ENCODE measurements at regions not wholly inside any gene's neighbourhood (a gene's known extent, or its start where the extent isn't known, plus 50 kb on each side); places are given as distances from the start of the nearest gene placed in this dataset.

DNA sequence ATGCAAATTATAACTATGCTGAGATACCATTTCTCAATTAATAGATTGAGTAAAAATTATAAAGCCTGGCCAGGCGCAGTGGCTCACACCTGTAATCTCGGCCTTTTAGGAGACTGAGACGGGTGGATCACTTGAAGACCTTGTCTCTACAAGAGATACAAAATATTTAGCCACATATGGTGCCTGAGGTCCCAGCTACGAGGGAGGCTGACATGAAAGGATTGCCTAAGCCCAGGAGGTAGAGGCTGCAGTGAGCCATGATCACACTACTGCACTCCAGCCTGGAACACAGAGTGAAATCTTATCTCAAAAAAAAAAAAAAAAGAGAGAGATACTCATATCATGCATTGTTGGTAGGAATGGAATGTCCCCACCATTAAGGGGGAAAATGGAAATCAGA lies 142.4 kb downstream of the RCN1 start:
- H3K4me1 Mint-ChIP-seq: peaks cover 12% of the 10 kb centered on the region
- peaks cover 3% of the 10 kb centered on the region for H3K9me3 Mint-ChIP-seq
- TF ChIP-seq, protein P1, sequence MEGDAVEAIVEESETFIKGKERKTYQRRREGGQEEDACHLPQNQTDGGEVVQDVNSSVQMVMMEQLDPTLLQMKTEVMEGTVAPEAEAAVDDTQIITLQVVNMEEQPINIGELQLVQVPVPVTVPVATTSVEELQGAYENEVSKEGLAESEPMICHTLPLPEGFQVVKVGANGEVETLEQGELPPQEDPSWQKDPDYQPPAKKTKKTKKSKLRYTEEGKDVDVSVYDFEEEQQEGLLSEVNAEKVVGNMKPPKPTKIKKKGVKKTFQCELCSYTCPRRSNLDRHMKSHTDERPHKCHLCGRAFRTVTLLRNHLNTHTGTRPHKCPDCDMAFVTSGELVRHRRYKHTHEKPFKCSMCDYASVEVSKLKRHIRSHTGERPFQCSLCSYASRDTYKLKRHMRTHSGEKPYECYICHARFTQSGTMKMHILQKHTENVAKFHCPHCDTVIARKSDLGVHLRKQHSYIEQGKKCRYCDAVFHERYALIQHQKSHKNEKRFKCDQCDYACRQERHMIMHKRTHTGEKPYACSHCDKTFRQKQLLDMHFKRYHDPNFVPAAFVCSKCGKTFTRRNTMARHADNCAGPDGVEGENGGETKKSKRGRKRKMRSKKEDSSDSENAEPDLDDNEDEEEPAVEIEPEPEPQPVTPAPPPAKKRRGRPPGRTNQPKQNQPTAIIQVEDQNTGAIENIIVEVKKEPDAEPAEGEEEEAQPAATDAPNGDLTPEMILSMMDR (IDR thresholded peaks at IDR 0.05): no peak
- H3K4me3 Mint-ChIP-seq: no peak overlapping the region
- DNase-seq: no peak
- no peak overlapping the region for H3K27ac Mint-ChIP-seq
- no peaks in the 10 kb centered on the region for H3K27me3 Mint-ChIP-seq (ENCODE audit: low read depth, poor library complexity)
- H3K36me3 Mint-ChIP-seq (ENCODE audit: low read depth): peaks cover 8% of the 10 kb centered on the region

GRCh38 chr11:32233928-32234327 lies 143.1 kb downstream of the RCN1 start:
- Mint-ChIP-seq H3K27ac (no peak overlapping the region), H3K27me3 (ENCODE audit: low read depth, poor library complexity) (no peaks in the 10 kb centered on the region), H3K36me3 (ENCODE audit: low read depth) (peaks cover 10% of the 10 kb centered on the region), H3K4me3 (no peak overlapping the region), H3K4me1 (peaks cover 12% of the 10 kb centered on the region), H3K9me3 (no peaks in the 10 kb centered on the region)
- DNase-seq: no peak
- TF ChIP-seq, protein P1 (IDR thresholded peaks at IDR 0.05): no peak

- Mint-ChIP-seq H3K27ac (no peak overlapping the region), H3K36me3 (ENCODE audit: low read depth) (peaks cover 16% of the 10 kb centered on the region), H3K4me1 (peaks cover 5% of the 10 kb centered on the region), H3K4me3 (no peak overlapping the region), H3K9me3 (peaks cover 14% of the 10 kb centered on the region), H3K27me3 (ENCODE audit: low read depth, poor library complexity) (no peaks in the 10 kb centered on the region)
- DNase-seq: no peak
- TF ChIP-seq, protein P1 (IDR thresholded peaks at IDR 0.05): no peak
These were observed 153.6 kb downstream of the RCN1 start for GRCh38 chr11:32244453-32244852.

DNA sequence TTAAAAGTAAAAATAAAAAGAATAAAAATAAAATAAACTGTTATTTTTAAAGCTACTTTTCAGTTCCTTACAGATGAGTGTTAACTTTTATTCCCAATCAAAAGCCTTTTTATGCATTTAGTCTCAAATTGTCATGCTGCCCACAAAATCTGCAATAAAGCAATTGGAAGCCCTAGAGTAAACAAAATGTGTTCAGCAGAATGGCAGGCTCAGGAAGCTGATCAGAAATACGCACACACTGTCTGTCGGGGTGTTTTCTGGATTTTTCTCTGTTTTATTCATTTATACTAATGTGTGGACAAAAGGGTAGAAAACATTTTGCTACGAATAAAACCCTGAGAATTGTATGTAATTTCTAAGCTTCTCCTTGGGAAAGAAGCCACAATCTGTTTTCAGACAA lies 162.8 kb downstream of the RCN1 start:
- peaks cover 3% of the 10 kb centered on the region for H3K27me3 Mint-ChIP-seq (ENCODE audit: low read depth, poor library complexity)
- peaks cover 29% of the 10 kb centered on the region for H3K4me1 Mint-ChIP-seq
- DNase-seq: no peak
- TF ChIP-seq, protein P1 (IDR thresholded peaks at IDR 0.05): no peak
- H3K27ac Mint-ChIP-seq: no peak overlapping the region
- H3K9me3 Mint-ChIP-seq: no peaks in the 10 kb centered on the region
- H3K36me3 Mint-ChIP-seq (ENCODE audit: low read depth): no peaks in the 10 kb centered on the region
- H3K4me3 Mint-ChIP-seq: no peak overlapping the region

DNA sequence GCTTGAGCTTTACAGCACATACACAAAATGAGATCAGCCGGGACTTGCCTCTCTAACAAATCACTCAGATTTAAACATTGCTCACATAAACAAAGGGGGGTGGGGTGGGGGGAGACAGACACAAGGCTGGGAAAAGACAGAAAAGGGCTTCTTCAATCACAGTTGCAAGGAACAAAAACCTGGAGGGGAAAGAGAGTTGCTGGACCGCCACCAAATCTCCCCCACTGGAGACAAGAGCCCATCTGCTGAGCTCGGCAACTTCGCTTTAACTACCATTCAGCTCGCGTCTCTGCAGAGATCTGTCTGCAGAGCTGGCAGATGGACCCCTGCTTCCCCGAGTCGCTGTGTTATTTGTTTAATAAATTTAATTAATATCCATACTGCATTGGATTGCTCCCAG lies 165.0 kb downstream of the RCN1 start:
- DNase-seq: no peak
- Mint-ChIP-seq H3K36me3 (ENCODE audit: low read depth) (peaks cover 3% of the 10 kb centered on the region), H3K27ac (no peak overlapping the region), H3K4me3 (no peak overlapping the region), H3K9me3 (peaks cover 2% of the 10 kb centered on the region), H3K4me1 (peaks cover 29% of the 10 kb centered on the region), H3K27me3 (ENCODE audit: low read depth, poor library complexity) (peaks cover 3% of the 10 kb centered on the region)
- TF ChIP-seq, protein P1 (IDR thresholded peaks at IDR 0.05): no peak

DNA sequence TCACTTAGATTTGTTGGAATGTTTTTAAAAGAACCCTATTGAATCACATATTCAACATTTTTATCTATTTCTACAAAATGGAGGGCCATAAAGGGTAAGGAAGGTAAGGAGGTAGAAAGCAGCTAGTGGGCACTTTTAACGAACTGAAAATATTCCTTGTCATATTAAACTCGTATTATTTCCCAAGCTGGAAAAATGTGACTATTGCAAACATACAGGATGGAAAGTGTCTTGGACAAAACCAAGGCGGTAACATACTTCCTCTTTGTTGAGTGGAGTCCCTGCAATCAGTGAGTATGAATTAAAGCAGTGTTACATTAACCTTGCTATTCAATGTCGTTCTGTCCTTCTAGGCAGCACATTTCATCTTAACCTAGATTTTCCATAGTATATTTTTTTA lies 165.6 kb downstream of the RCN1 start:
- no peak for DNase-seq
- H3K9me3 Mint-ChIP-seq: peaks cover 9% of the 10 kb centered on the region
- H3K36me3 Mint-ChIP-seq (ENCODE audit: low read depth): peaks cover 9% of the 10 kb centered on the region
- no peak overlapping the region for H3K27ac Mint-ChIP-seq
- TF ChIP-seq, protein P1 (IDR thresholded peaks at IDR 0.05): no peak
- H3K27me3 Mint-ChIP-seq (ENCODE audit: low read depth, poor library complexity): peaks cover 3% of the 10 kb centered on the region
- H3K4me3 Mint-ChIP-seq: no peak overlapping the region
- peaks cover 29% of the 10 kb centered on the region for H3K4me1 Mint-ChIP-seq

Measured in nephron progenitor cell (in vitro differentiated cells).